Cerebellar cortex (tissue), 1 donor: ENCODE measurements at regions not wholly inside any gene's neighbourhood (a gene's known extent, or its start where the extent isn't known, plus 50 kb on each side); places are given as distances from the start of the nearest gene placed in this dataset.

Experiments used
- DNase-seq: peaks from one replicate; pipeline ENCODE4 v3.0.0-alpha.2; 2015; ENCODE audit warnings: low spot score

GRCh38 chr3:144375088-144375487 lies 403.5 kb downstream of the DIPK2A start:
- DNase-seq, result no peak

- no peak for DNase-seq
Measured at GRCh38 chr3:144380849-144381248, 409.2 kb downstream of the DIPK2A start.

GRCh38 chr3:144381607-144382006 lies 410.0 kb downstream of the DIPK2A start:
- DNase-seq, result no peak

- no peak for DNase-seq
Measured at GRCh38 chr3:144384241-144384979, 412.8 kb downstream of the DIPK2A start.

GRCh38 chr3:144390786-144391185 lies 419.2 kb downstream of the DIPK2A start:
- DNase-seq, result no peak

- no peak for DNase-seq
Measured at GRCh38 chr3:144391236-144391635, 419.6 kb downstream of the DIPK2A start.

- DNase-seq, result no peak
Measured at GRCh38 chr3:144394032-144394431, 422.4 kb downstream of the DIPK2A start.

- DNase-seq, result no peak
Measured at GRCh38 chr3:144402430-144402829, 430.8 kb downstream of the DIPK2A start.

- DNase-seq, result no peak
Measured at GRCh38 chr3:144403040-144403457, 431.4 kb downstream of the DIPK2A start.

GRCh38 chr3:144407335-144407734 lies 435.7 kb downstream of the DIPK2A start:
- peak; percentile 32 for DNase-seq

GRCh38 chr3:144409319-144409718 lies 437.7 kb downstream of the DIPK2A start:
- no peak for DNase-seq

- DNase-seq, result no peak
Measured at GRCh38 chr3:144413068-144413467, 441.4 kb downstream of the DIPK2A start.

- no peak for DNase-seq
Measured at GRCh38 chr3:144415492-144415891, 443.9 kb downstream of the DIPK2A start.

- DNase-seq, result peak; percentile 76
Measured at GRCh38 chr3:144424606-144425005, 453.0 kb downstream of the DIPK2A start.

GRCh38 chr3:144426366-144426765 lies 454.7 kb downstream of the DIPK2A start:
- peak; percentile 65 for DNase-seq

GRCh38 chr3:144426967-144427366 lies 455.3 kb downstream of the DIPK2A start:
- DNase-seq, result no peak

GRCh38 chr3:144429719-144430121 lies 458.1 kb downstream of the DIPK2A start:
- DNase-seq, result no peak

GRCh38 chr3:144431134-144431533 lies 459.5 kb downstream of the DIPK2A start:
- DNase-seq, result no peak

- no peak for DNase-seq
Measured at GRCh38 chr3:144433006-144433405, 461.4 kb downstream of the DIPK2A start.

GRCh38 chr3:144437989-144438388 lies 466.4 kb downstream of the DIPK2A start:
- DNase-seq, result no peak

GRCh38 chr3:144444061-144444460 lies 472.4 kb downstream of the DIPK2A start:
- DNase-seq, result peak; percentile 94

GRCh38 chr3:144444546-144444945 lies 472.9 kb downstream of the DIPK2A start:
- peak; percentile 73 for DNase-seq

GRCh38 chr3:144455841-144456440 lies 484.3 kb downstream of the DIPK2A start:
- DNase-seq, result no peak

- DNase-seq, result no peak
Measured at GRCh38 chr3:144457758-144458157, 486.1 kb downstream of the DIPK2A start.
